ENCODE measurements at regions not wholly inside any gene's neighbourhood (a gene's known extent, or its start where the extent isn't known, plus 50 kb on each side); places are given as distances from the start of the nearest gene placed in this dataset.
"Not testable (repeated sequence)": the region's sequence is repeated elsewhere in the genome, so short reads cannot be mapped to it uniquely, and the experiment has no call there.

- H2BK12ac ChIP-seq (ENCODE audit: low read length in 2 of 2); H2BK15ac ChIP-seq (ENCODE audit: low read depth, poor library complexity, severe bottlenecking); H3K4me1 ChIP-seq (ENCODE audit: control insufficient read depth, insufficient read depth, low read depth, low read length); H3K4me3 ChIP-seq (ENCODE audit: insufficient read depth in 1 of 2, low read depth in 1 of 2, low read length in 2 of 2); H3K18ac ChIP-seq (ENCODE audit: low read depth in 1 of 2, low read length in 2 of 2); H3K4ac ChIP-seq (ENCODE audit: low read depth in 1 of 2, low read length in 2 of 2); H2AFZ ChIP-seq (ENCODE audit: low read depth, low read length); H3K27ac ChIP-seq (ENCODE audit: low read length, poor library complexity, severe bottlenecking); H2AK5ac ChIP-seq (ENCODE audit: low read length, severe bottlenecking); H3K4me2 ChIP-seq (ENCODE audit: low read length, poor library complexity, severe bottlenecking); H4K91ac ChIP-seq (ENCODE audit: low read length); H2BK5ac ChIP-seq (ENCODE audit: low read depth, low read length, poor library complexity, severe bottlenecking); H3K14ac ChIP-seq (ENCODE audit: low read length in 2 of 2); DNase-seq; H2BK120ac ChIP-seq (ENCODE audit: low read depth, low read length); H3K23ac ChIP-seq (ENCODE audit: low read length in 2 of 2); H3K36me3 ChIP-seq (ENCODE audit: control insufficient read depth in 1 of 2, insufficient read depth in 2 of 2, low read depth in 1 of 2, low read length in 2 of 2); H3K27me3 ChIP-seq (ENCODE audit: control insufficient read depth in 1 of 2, insufficient read depth in 1 of 2, low read length in 2 of 2); H4K8ac ChIP-seq (ENCODE audit: low read length); H3K9ac ChIP-seq (ENCODE audit: low read length); H3K9me3 ChIP-seq (ENCODE audit: control insufficient read depth, low read length); H3K79me1 ChIP-seq (replicated peaks; ENCODE audit: low read length, poor library complexity, severe bottlenecking): not testable (repeated sequence)
- no CpG with 5 or more reads among the region's 2 CpGs for WGBS
Observed at GRCh38 chr1:115534-115933, 335.9 kb downstream of the OR4F29 start.

DNA sequence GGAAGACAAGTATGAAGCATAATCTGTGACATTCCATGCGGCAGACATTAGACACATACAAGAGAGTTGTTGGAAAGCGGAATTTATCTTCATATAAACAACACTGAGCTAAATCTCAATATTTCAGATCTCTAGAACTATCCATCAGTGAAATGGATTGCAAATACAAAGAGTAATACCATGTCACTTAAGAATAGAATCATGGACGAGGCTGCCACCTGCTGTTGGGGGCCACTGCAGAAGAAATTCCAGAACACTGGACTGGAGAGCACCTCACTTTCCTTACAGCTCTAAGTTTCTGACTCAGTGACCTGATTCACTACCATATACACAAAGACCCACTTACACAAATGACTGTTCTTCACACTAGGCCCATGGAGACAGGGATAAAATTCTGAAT is 346.7 kb downstream of the OR4F29 start:
- H3K9me3 ChIP-seq (ENCODE audit: control insufficient read depth, low read length); H3K23ac ChIP-seq (ENCODE audit: low read length in 2 of 2): not testable (repeated sequence)
- WGBS, result no CpG with 5 or more reads among the region's 3 CpGs

GRCh38 chr1:99481-99880 is 352.0 kb downstream of the OR4F29 start:
- not testable (repeated sequence) for H3K27me3 ChIP-seq (ENCODE audit: control insufficient read depth in 1 of 2, insufficient read depth in 1 of 2, low read length in 2 of 2); H2BK12ac ChIP-seq (ENCODE audit: low read length in 2 of 2); H3K9me3 ChIP-seq (ENCODE audit: control insufficient read depth, low read length); H3K36me3 ChIP-seq (ENCODE audit: control insufficient read depth in 1 of 2, insufficient read depth in 2 of 2, low read depth in 1 of 2, low read length in 2 of 2); H3K27ac ChIP-seq (ENCODE audit: low read length, poor library complexity, severe bottlenecking); H3K4me1 ChIP-seq (ENCODE audit: control insufficient read depth, insufficient read depth, low read depth, low read length); H3K4me2 ChIP-seq (ENCODE audit: low read length, poor library complexity, severe bottlenecking); H2BK120ac ChIP-seq (ENCODE audit: low read depth, low read length); H2BK5ac ChIP-seq (ENCODE audit: low read depth, low read length, poor library complexity, severe bottlenecking); H3K18ac ChIP-seq (ENCODE audit: low read depth in 1 of 2, low read length in 2 of 2); H3K79me1 ChIP-seq (replicated peaks; ENCODE audit: low read length, poor library complexity, severe bottlenecking); H3K4me3 ChIP-seq (ENCODE audit: insufficient read depth in 1 of 2, low read depth in 1 of 2, low read length in 2 of 2); H3K9ac ChIP-seq (ENCODE audit: low read length); H2AFZ ChIP-seq (ENCODE audit: low read depth, low read length); H4K8ac ChIP-seq (ENCODE audit: low read length); H3K14ac ChIP-seq (ENCODE audit: low read length in 2 of 2); H4K91ac ChIP-seq (ENCODE audit: low read length); H3K4ac ChIP-seq (ENCODE audit: low read depth in 1 of 2, low read length in 2 of 2); H2AK5ac ChIP-seq (ENCODE audit: low read length, severe bottlenecking); DNase-seq; H3K23ac ChIP-seq (ENCODE audit: low read length in 2 of 2); H2BK15ac ChIP-seq (ENCODE audit: low read depth, poor library complexity, severe bottlenecking)
- WGBS, result no CpG with 5 or more reads among the region's 3 CpGs

More for the DNA sequence above, 346.7 kb downstream of the OR4F29 start:
- not testable (repeated sequence) for H2BK12ac ChIP-seq (ENCODE audit: low read length in 2 of 2); H3K36me3 ChIP-seq (ENCODE audit: control insufficient read depth in 1 of 2, insufficient read depth in 2 of 2, low read depth in 1 of 2, low read length in 2 of 2); H4K8ac ChIP-seq (ENCODE audit: low read length); H2BK15ac ChIP-seq (ENCODE audit: low read depth, poor library complexity, severe bottlenecking); DNase-seq; H2AFZ ChIP-seq (ENCODE audit: low read depth, low read length); H3K4me2 ChIP-seq (ENCODE audit: low read length, poor library complexity, severe bottlenecking); H3K79me1 ChIP-seq (replicated peaks; ENCODE audit: low read length, poor library complexity, severe bottlenecking); H2BK5ac ChIP-seq (ENCODE audit: low read depth, low read length, poor library complexity, severe bottlenecking); H3K4me1 ChIP-seq (ENCODE audit: control insufficient read depth, insufficient read depth, low read depth, low read length); H3K14ac ChIP-seq (ENCODE audit: low read length in 2 of 2); H3K27me3 ChIP-seq (ENCODE audit: control insufficient read depth in 1 of 2, insufficient read depth in 1 of 2, low read length in 2 of 2); H3K9ac ChIP-seq (ENCODE audit: low read length); H2BK120ac ChIP-seq (ENCODE audit: low read depth, low read length); H3K27ac ChIP-seq (ENCODE audit: low read length, poor library complexity, severe bottlenecking); H3K4me3 ChIP-seq (ENCODE audit: insufficient read depth in 1 of 2, low read depth in 1 of 2, low read length in 2 of 2); H2AK5ac ChIP-seq (ENCODE audit: low read length, severe bottlenecking); H3K18ac ChIP-seq (ENCODE audit: low read depth in 1 of 2, low read length in 2 of 2); H3K4ac ChIP-seq (ENCODE audit: low read depth in 1 of 2, low read length in 2 of 2); H4K91ac ChIP-seq (ENCODE audit: low read length)

DNA sequence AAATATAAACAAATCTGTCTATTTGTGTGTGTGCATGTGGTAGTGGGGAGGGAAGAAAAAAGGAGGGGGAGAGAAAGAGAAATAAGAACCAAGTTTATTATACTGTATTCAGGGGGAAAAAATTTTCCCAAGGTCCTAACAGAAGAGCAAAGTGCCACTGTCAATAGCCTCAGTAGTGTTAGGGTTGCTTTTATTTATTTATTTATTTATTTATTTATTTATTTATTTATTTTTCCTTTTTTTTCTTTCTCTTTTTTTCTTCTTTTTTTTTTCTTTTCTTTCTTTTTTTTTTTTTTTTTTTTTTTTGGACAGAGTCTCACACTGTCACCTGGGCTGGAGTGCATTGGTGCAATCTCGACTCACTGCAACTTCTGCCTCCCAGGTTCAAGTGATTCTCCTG is 352.7 kb downstream of the OR4F29 start:
- H3K9ac ChIP-seq (ENCODE audit: low read length); H3K23ac ChIP-seq (ENCODE audit: low read length in 2 of 2); H2AK5ac ChIP-seq (ENCODE audit: low read length, severe bottlenecking); H3K4me1 ChIP-seq (ENCODE audit: control insufficient read depth, insufficient read depth, low read depth, low read length); H3K18ac ChIP-seq (ENCODE audit: low read depth in 1 of 2, low read length in 2 of 2); H4K91ac ChIP-seq (ENCODE audit: low read length); H2AFZ ChIP-seq (ENCODE audit: low read depth, low read length); H3K79me1 ChIP-seq (replicated peaks; ENCODE audit: low read length, poor library complexity, severe bottlenecking); H3K4me2 ChIP-seq (ENCODE audit: low read length, poor library complexity, severe bottlenecking); H3K4me3 ChIP-seq (ENCODE audit: insufficient read depth in 1 of 2, low read depth in 1 of 2, low read length in 2 of 2); H2BK15ac ChIP-seq (ENCODE audit: low read depth, poor library complexity, severe bottlenecking); H2BK12ac ChIP-seq (ENCODE audit: low read length in 2 of 2); H2BK5ac ChIP-seq (ENCODE audit: low read depth, low read length, poor library complexity, severe bottlenecking); H3K27ac ChIP-seq (ENCODE audit: low read length, poor library complexity, severe bottlenecking); H3K27me3 ChIP-seq (ENCODE audit: control insufficient read depth in 1 of 2, insufficient read depth in 1 of 2, low read length in 2 of 2); H2BK120ac ChIP-seq (ENCODE audit: low read depth, low read length); H3K36me3 ChIP-seq (ENCODE audit: control insufficient read depth in 1 of 2, insufficient read depth in 2 of 2, low read depth in 1 of 2, low read length in 2 of 2); H3K9me3 ChIP-seq (ENCODE audit: control insufficient read depth, low read length); H3K14ac ChIP-seq (ENCODE audit: low read length in 2 of 2); H4K8ac ChIP-seq (ENCODE audit: low read length); DNase-seq; H3K4ac ChIP-seq (ENCODE audit: low read depth in 1 of 2, low read length in 2 of 2): not testable (repeated sequence)
- no CpG with 5 or more reads among the region's 1 CpG for WGBS

All from mesenchymal stem cell (in vitro differentiated cells and primary cell).